ENCODE measurements at regions not wholly inside any gene's neighbourhood (a gene's known extent, or its start where the extent isn't known, plus 50 kb on each side); places are given as distances from the start of the nearest gene placed in this dataset.

- TF ChIP-seq CTCF (IDR thresholded peaks at IDR 0.05 in 8 of 11, conservative IDR thresholded peaks at IDR 0.05 in 3 of 11) (no peak), POLR2AphosphoS5 (IDR thresholded peaks at IDR 0.05) (no peak), POLR2A (IDR thresholded peaks at IDR 0.05) (no peak)
Measured at GRCh38 chr18:39299152-39299551, 1733.6 kb upstream of the CELF4 start.
